Karpas-422 (cell line): ENCODE measurements at regions not wholly inside any gene's neighbourhood (a gene's known extent, or its start where the extent isn't known, plus 50 kb on each side); places are given as distances from the start of the nearest gene placed in this dataset.

Experiments
- DNase-seq: peaks from one replicate; pipeline ENCODE4 v3.0.0-alpha.2; 2015
- H2AFZ ChIP-seq: fragments of 200-600 bp; sonication (generic); 2 replicates; pipeline ENCODE4 v1.6.1; 2014; ENCODE audit warnings: antibody characterized with exemption, low read length, mixed read lengths
- H3K27ac ChIP-seq: fragments of 200-600 bp; sonication (generic); 2 replicates; pipeline ENCODE4 v1.5.1; 2014; ENCODE audit warnings: mild to moderate bottlenecking, low read length, moderate library complexity
- H3K27me3 ChIP-seq: fragments of 200-600 bp; sonication (generic); 2 replicates; pipeline ENCODE4 v1.6.1; 2014; ENCODE audit warnings: low read length, mixed read lengths
- H3K36me3 ChIP-seq: fragments of 200-600 bp; sonication (generic); 2 replicates; pipeline ENCODE4 v1.6.1; 2014; ENCODE audit warnings: low read length, mixed read lengths; ENCODE audit not compliant: insufficient read depth
- H3K4me1 ChIP-seq: fragments of 200-600 bp; sonication (generic); 2 replicates; pipeline ENCODE4 v1.6.1; 2014; ENCODE audit warnings: mild to moderate bottlenecking, low read length, mixed read lengths
- H3K4me2 ChIP-seq: fragments of 200-600 bp; sonication (generic); 2 replicates; pipeline ENCODE4 v1.6.1; 2014; ENCODE audit warnings: low read length, low read depth, mild to moderate bottlenecking; ENCODE audit not compliant: poor library complexity, severe bottlenecking
- H3K4me3 ChIP-seq: fragments of 200-600 bp; sonication (generic); 2 replicates; pipeline ENCODE4 v1.5.1; 2014; ENCODE audit warnings: mild to moderate bottlenecking, antibody characterized with exemption, low read length, mixed read lengths
- H3K79me2 ChIP-seq: fragments of 200-600 bp; sonication (generic); 2 replicates; pipeline ENCODE4 v1.6.1; 2014; ENCODE audit warnings: mild to moderate bottlenecking, low read length, mixed read lengths
- H3K9ac ChIP-seq: fragments of 200-600 bp; sonication (generic); 2 replicates; pipeline ENCODE4 v1.6.0; 2014; ENCODE audit warnings: low read length
- H3K9me2 ChIP-seq: fragments of 200-600 bp; sonication (generic), shearing (Covaris generic); replicated peaks from 2 replicates; pipeline ENCODE4 v1.6.0; 2014; ENCODE audit warnings: mild to moderate bottlenecking, low read length, moderate library complexity; ENCODE audit not compliant: insufficient read depth
- H3K9me3 ChIP-seq: fragments of 300-700, 200-600 bp; sonication (generic); 2 replicates; pipeline ENCODE4 v1.6.1; 2014; ENCODE audit warnings: low read length, mixed read lengths
- H4K20me1 ChIP-seq: fragments of 200-600 bp; sonication (generic); 2 replicates; pipeline ENCODE4 v1.6.1; 2014; ENCODE audit warnings: mild to moderate bottlenecking, antibody characterized with exemption, low read length, low read depth; ENCODE audit not compliant: insufficient read depth

- no peak for DNase-seq
- no peak overlapping the region for H3K4me3 ChIP-seq
- no peaks in the 10 kb centered on the region for H3K36me3 ChIP-seq
- H3K79me2 ChIP-seq = no peaks in the 10 kb centered on the region
- H2AFZ ChIP-seq = no peak overlapping the region
- no peaks in the 10 kb centered on the region for H3K9me2 ChIP-seq
- no peaks in the 10 kb centered on the region for H3K4me1 ChIP-seq
- H3K9ac ChIP-seq = no peak overlapping the region
- no peaks in the 10 kb centered on the region for H3K27me3 ChIP-seq
- no peak overlapping the region for H3K4me2 ChIP-seq
- no peaks in the 10 kb centered on the region for H4K20me1 ChIP-seq
- no peak overlapping the region for H3K27ac ChIP-seq
- H3K9me3 ChIP-seq = no peaks in the 10 kb centered on the region
These were observed 66.4 kb upstream of the NCK2 start for GRCh38 chr2:105678346-105678745.

- H3K4me2 ChIP-seq = no peak overlapping the region
- no peak for DNase-seq
- H3K9me3 ChIP-seq = no peaks in the 10 kb centered on the region
- H2AFZ ChIP-seq = no peak overlapping the region
- no peaks in the 10 kb centered on the region for H3K9me2 ChIP-seq
- H3K4me3 ChIP-seq = no peak overlapping the region
- H3K4me1 ChIP-seq = no peaks in the 10 kb centered on the region
- H3K9ac ChIP-seq = no peak overlapping the region
- no peaks in the 10 kb centered on the region for H3K79me2 ChIP-seq
- no peaks in the 10 kb centered on the region for H4K20me1 ChIP-seq
- no peaks in the 10 kb centered on the region for H3K36me3 ChIP-seq
- H3K27me3 ChIP-seq = no peaks in the 10 kb centered on the region
- no peak overlapping the region for H3K27ac ChIP-seq
These were observed 66.8 kb upstream of the NCK2 start for GRCh38 chr2:105677901-105678300.

DNA sequence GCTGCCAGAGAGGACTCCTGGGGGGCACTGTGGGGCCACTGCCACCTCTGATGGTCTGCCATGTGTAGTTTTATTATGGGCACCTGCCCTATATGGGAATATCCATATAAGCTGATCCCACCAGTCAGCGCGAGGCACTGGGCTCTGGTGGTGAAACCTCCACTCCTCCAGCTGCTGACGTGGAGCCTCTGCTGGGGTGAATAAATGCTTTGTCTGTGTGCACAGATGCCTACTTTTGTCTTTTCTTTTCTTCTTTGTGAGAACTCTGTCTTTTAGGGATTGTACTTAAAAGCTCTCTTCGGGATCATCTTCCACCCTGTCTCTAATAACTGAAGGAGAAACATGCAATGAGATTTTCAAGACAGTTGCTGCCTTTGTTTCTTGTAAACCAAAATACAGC lies 68.9 kb upstream of the NCK2 start:
- Histone ChIP-seq H2AFZ (no peak overlapping the region), H3K9ac (no peak overlapping the region), H3K9me3 (no peaks in the 10 kb centered on the region), H3K36me3 (no peaks in the 10 kb centered on the region), H3K4me3 (no peak overlapping the region), H3K27me3 (no peaks in the 10 kb centered on the region), H3K79me2 (no peaks in the 10 kb centered on the region), H3K9me2 (no peaks in the 10 kb centered on the region), H3K27ac (no peak overlapping the region), H3K4me1 (no peaks in the 10 kb centered on the region), H4K20me1 (no peaks in the 10 kb centered on the region), H3K4me2 (no peak overlapping the region)
- no peak for DNase-seq

- Histone ChIP-seq H3K27ac (no peak overlapping the region), H3K79me2 (no peaks in the 10 kb centered on the region), H4K20me1 (no peaks in the 10 kb centered on the region), H3K4me2 (no peak overlapping the region), H3K4me1 (no peaks in the 10 kb centered on the region), H3K36me3 (no peaks in the 10 kb centered on the region), H3K9ac (no peak overlapping the region), H3K27me3 (no peaks in the 10 kb centered on the region), H3K9me3 (no peaks in the 10 kb centered on the region), H3K9me2 (no peaks in the 10 kb centered on the region), H3K4me3 (no peak overlapping the region), H2AFZ (no peak overlapping the region)
- DNase-seq = no peak
These were observed 69.7 kb upstream of the NCK2 start for GRCh38 chr2:105674859-105675541.

- Histone ChIP-seq H3K4me2 (no peak overlapping the region), H3K9me3 (no peaks in the 10 kb centered on the region), H3K27ac (no peak overlapping the region), H3K79me2 (no peaks in the 10 kb centered on the region), H3K36me3 (no peaks in the 10 kb centered on the region), H3K4me3 (no peak overlapping the region), H2AFZ (no peak overlapping the region), H3K4me1 (no peaks in the 10 kb centered on the region), H3K27me3 (no peaks in the 10 kb centered on the region), H3K9ac (no peak overlapping the region), H3K9me2 (no peaks in the 10 kb centered on the region), H4K20me1 (no peaks in the 10 kb centered on the region)
- no peak for DNase-seq
These were observed 70.3 kb upstream of the NCK2 start for GRCh38 chr2:105674401-105674800.

DNA sequence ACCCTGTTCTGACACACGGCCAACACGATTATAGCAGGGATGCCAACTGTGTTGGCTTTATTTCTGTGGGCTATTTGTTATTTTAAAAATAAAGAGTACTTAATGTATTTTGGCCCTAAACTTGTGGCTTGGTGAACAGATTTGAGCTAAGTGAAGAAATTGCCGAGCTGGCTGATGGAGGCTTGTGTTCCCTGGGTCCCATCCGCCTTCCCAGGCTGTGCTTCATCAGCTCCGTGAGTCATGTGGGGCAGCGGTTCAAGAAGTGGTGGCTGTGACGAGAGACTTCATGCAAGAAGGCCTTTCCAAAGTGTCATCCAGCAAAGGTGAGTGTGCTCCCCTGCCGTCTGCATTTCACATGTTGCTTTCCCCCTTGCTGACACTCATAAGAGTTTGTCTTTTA lies 73.6 kb upstream of the NCK2 start:
- H3K27me3 ChIP-seq = no peaks in the 10 kb centered on the region
- no peak overlapping the region for H2AFZ ChIP-seq
- H4K20me1 ChIP-seq = no peaks in the 10 kb centered on the region
- no peaks in the 10 kb centered on the region for H3K36me3 ChIP-seq
- no peak overlapping the region for H3K9ac ChIP-seq
- no peak overlapping the region for H3K27ac ChIP-seq
- no peak overlapping the region for H3K4me3 ChIP-seq
- H3K9me2 ChIP-seq = no peaks in the 10 kb centered on the region
- no peaks in the 10 kb centered on the region for H3K9me3 ChIP-seq
- H3K79me2 ChIP-seq = no peaks in the 10 kb centered on the region
- no peak for DNase-seq
- H3K4me2 ChIP-seq = no peak overlapping the region
- H3K4me1 ChIP-seq = no peaks in the 10 kb centered on the region

- Histone ChIP-seq H3K27me3 (no peaks in the 10 kb centered on the region), H3K4me3 (no peak overlapping the region), H3K79me2 (no peaks in the 10 kb centered on the region), H3K36me3 (no peaks in the 10 kb centered on the region), H3K4me1 (no peaks in the 10 kb centered on the region), H3K9ac (no peak overlapping the region), H3K4me2 (no peak overlapping the region), H3K9me3 (peaks cover 3% of the 10 kb centered on the region; the same call in 1 of the 2 replicates), H3K27ac (no peak overlapping the region), H4K20me1 (no peaks in the 10 kb centered on the region), H3K9me2 (no peaks in the 10 kb centered on the region), H2AFZ (no peak overlapping the region)
- DNase-seq = no peak
These were observed 75.3 kb upstream of the NCK2 start for GRCh38 chr2:105669384-105669891.

GRCh38 chr2:105665480-105665879 lies 79.2 kb upstream of the NCK2 start:
- H4K20me1 ChIP-seq = no peaks in the 10 kb centered on the region
- no peak for DNase-seq

More at GRCh38 chr2:105665480-105665879, 79.2 kb upstream of the NCK2 start:
- no peaks in the 10 kb centered on the region for H3K79me2 ChIP-seq
- H3K9me2 ChIP-seq = no peaks in the 10 kb centered on the region
- H3K4me3 ChIP-seq = no peak overlapping the region
- peaks cover 3% of the 10 kb centered on the region; the same call in 1 of the 2 replicates for H3K9me3 ChIP-seq
- H3K27me3 ChIP-seq = no peaks in the 10 kb centered on the region
- no peak overlapping the region for H2AFZ ChIP-seq
- no peak overlapping the region for H3K9ac ChIP-seq
- H3K4me2 ChIP-seq = no peak overlapping the region
- H3K36me3 ChIP-seq = no peaks in the 10 kb centered on the region
- H3K27ac ChIP-seq = no peak overlapping the region
- H3K4me1 ChIP-seq = no peaks in the 10 kb centered on the region
